GM12892 (cell line): ENCODE measurements at regions not wholly inside any gene's neighbourhood (a gene's known extent, or its start where the extent isn't known, plus 50 kb on each side); places are given as distances from the start of the nearest gene placed in this dataset.

Experiments used
- POLR2A ChIP-seq: IDR thresholded peaks from 2 replicates; pipeline ENCODE4 v1.6.1; 2011; ENCODE audit warnings: low read depth, low read length, control low read depth
- POLR2AphosphoS5 ChIP-seq: IDR thresholded peaks from 2 replicates; pipeline ENCODE4 v1.6.1; 2011; ENCODE audit warnings: low read depth, low read length, control low read depth
- TAF1 ChIP-seq: IDR thresholded peaks from 2 replicates; pipeline ENCODE4 v1.6.1; 2011; ENCODE audit warnings: low read depth, mild to moderate bottlenecking, control low read depth, low read length, borderline replicate concordance

- no peak for TF ChIP-seq POLR2A
- no peak for TF ChIP-seq POLR2AphosphoS5
- no peak for TF ChIP-seq TAF1
Measured at GRCh38 chr12:42990387-42990786, 400.8 kb upstream of the PRICKLE1 start.
